ENCODE measurements at regions not wholly inside any gene's neighbourhood (a gene's known extent, or its start where the extent isn't known, plus 50 kb on each side); places are given as distances from the start of the nearest gene placed in this dataset.
"Not testable (repeated sequence)": the region's sequence is repeated elsewhere in the genome, so short reads cannot be mapped to it uniquely, and the experiment has no call there.

GRCh38 chr4:121616449-121616848 lies 80.3 kb downstream of the ANXA5 start:
- not testable (repeated sequence) for DNase-seq (ENCODE audit: low spot score)

GRCh38 chr4:121614101-121614500 lies 82.7 kb downstream of the ANXA5 start:
- DNase-seq (ENCODE audit: low spot score), result no peak

- no peak for DNase-seq (ENCODE audit: low spot score)
Observed at GRCh38 chr4:121599049-121599448, 97.7 kb downstream of the ANXA5 start.

- no peak for DNase-seq (ENCODE audit: low spot score)
Observed at GRCh38 chr4:121597346-121597934, 99.3 kb downstream of the ANXA5 start.

- DNase-seq (ENCODE audit: low spot score), result no peak
Observed at GRCh38 chr4:121594796-121595526, 101.8 kb downstream of the ANXA5 start.

GRCh38 chr4:121593760-121594159 lies 103.0 kb downstream of the ANXA5 start:
- no peak for DNase-seq (ENCODE audit: low spot score)

- DNase-seq (ENCODE audit: low spot score), result not testable (repeated sequence)
Observed at GRCh38 chr4:121592257-121592656, 104.5 kb downstream of the ANXA5 start.

GRCh38 chr4:121584836-121585235 lies 111.9 kb downstream of the ANXA5 start:
- DNase-seq (ENCODE audit: low spot score), result no peak

- DNase-seq (ENCODE audit: low spot score), result no peak
Observed at GRCh38 chr4:121583396-121583795, 113.4 kb downstream of the ANXA5 start.

GRCh38 chr4:121582296-121582695 lies 114.5 kb downstream of the ANXA5 start:
- DNase-seq (ENCODE audit: low spot score), result no peak

- not testable (repeated sequence) for DNase-seq (ENCODE audit: low spot score)
Observed at GRCh38 chr4:121575392-121575791, 121.4 kb downstream of the ANXA5 start.

GRCh38 chr4:121574618-121575017 lies 122.2 kb downstream of the ANXA5 start:
- no peak for DNase-seq (ENCODE audit: low spot score)

GRCh38 chr4:121567748-121568147 lies 129.0 kb downstream of the ANXA5 start:
- DNase-seq (ENCODE audit: low spot score), result no peak

- no peak for DNase-seq (ENCODE audit: low spot score)
Observed at GRCh38 chr4:121564840-121565375, 131.9 kb downstream of the ANXA5 start.

- DNase-seq (ENCODE audit: low spot score), result no peak
Observed at GRCh38 chr4:121562811-121563210, 134.0 kb downstream of the ANXA5 start.

- no peak for DNase-seq (ENCODE audit: low spot score)
Observed at GRCh38 chr4:121555315-121556107, 141.3 kb downstream of the ANXA5 start.

- DNase-seq (ENCODE audit: low spot score), result no peak
Observed at GRCh38 chr4:121554382-121554781, 142.4 kb downstream of the ANXA5 start.

- no peak for DNase-seq (ENCODE audit: low spot score)
Observed at GRCh38 chr4:121551881-121552280, 144.9 kb downstream of the ANXA5 start.

GRCh38 chr4:121551271-121551670 lies 145.5 kb downstream of the ANXA5 start:
- DNase-seq (ENCODE audit: low spot score), result no peak

- DNase-seq (ENCODE audit: low spot score), result no peak
Observed at GRCh38 chr4:121541696-121542095, 155.1 kb downstream of the ANXA5 start.

- DNase-seq (ENCODE audit: low spot score), result no peak
Observed at GRCh38 chr4:121535351-121535750, 154.5 kb upstream of the QRFPR start.

GRCh38 chr4:121534187-121534586 lies 153.4 kb upstream of the QRFPR start:
- DNase-seq (ENCODE audit: low spot score), result no peak

GRCh38 chr4:121526509-121526908 lies 145.7 kb upstream of the QRFPR start:
- DNase-seq (ENCODE audit: low spot score), result no peak

Data from ureter (tissue), 1 donor.